RWPE2 (cell line): ENCODE measurements at regions not wholly inside any gene's neighbourhood (a gene's known extent, or its start where the extent isn't known, plus 50 kb on each side); places are given as distances from the start of the nearest gene placed in this dataset.
A peak's percentile ranks its signal among the peaks of the same experiment; 100 is the strongest.

Experiments used
- ATAC-seq: fragments of 200-7000 bp; cut with Tn5 transposase; 3 replicates; pipeline ENCODE4 v1.9.1; 2021; ENCODE audit warnings: low read depth
- DNase-seq: peaks from one replicate; pipeline ENCODE4 v3.0.0-alpha.2; 2020; ENCODE audit warnings: low spot score
- H3K27ac ChIP-seq: fragments of 450-650 bp; 2 replicates; pipeline ENCODE4 v1.5.1; 2017; ENCODE audit warnings: mild to moderate bottlenecking; ENCODE audit not compliant: poor library complexity, severe bottlenecking
- H3K27me3 ChIP-seq: fragments of 250-450 bp; sonication (Bioruptor Pico); 2 replicates; pipeline ENCODE4 v1.5.1; 2021; ENCODE audit warnings: mild to moderate bottlenecking, moderate library complexity; ENCODE audit not compliant: insufficient read depth, poor library complexity, severe bottlenecking
- H3K36me3 ChIP-seq: fragments of 250-450 bp; sonication (Bioruptor Pico); 2 replicates; pipeline ENCODE4 v1.5.1; 2020; ENCODE audit warnings: low read depth, mild to moderate bottlenecking, moderate library complexity
- H3K4me1 ChIP-seq: fragments of 250-450 bp; sonication (Bioruptor Pico); 2 replicates; pipeline ENCODE4 v1.5.1; 2021; ENCODE audit warnings: mild to moderate bottlenecking, moderate library complexity; ENCODE audit not compliant: insufficient read depth, poor library complexity, severe bottlenecking
- H3K4me3 ChIP-seq: fragments of 250-450 bp; sonication (Bioruptor Pico); 2 replicates; pipeline ENCODE4 v1.5.1; 2021; ENCODE audit warnings: mild to moderate bottlenecking, moderate library complexity; ENCODE audit not compliant: severe bottlenecking
- H3K9me3 ChIP-seq: fragments of 250-450 bp; sonication (Bioruptor Pico); 2 replicates; pipeline ENCODE4 v1.5.1; 2021; ENCODE audit warnings: mild to moderate bottlenecking, moderate library complexity; ENCODE audit not compliant: severe bottlenecking
- CTCF ChIP-seq: fragments of 450-650 bp; IDR thresholded peaks from one replicate; pipeline ENCODE4 v1.5.1; 2017; ENCODE audit warnings: mild to moderate bottlenecking, moderate library complexity; ENCODE audit not compliant: poor library complexity, severe bottlenecking

- Histone ChIP-seq H3K27ac (peak overlapping the region; percentile 28), H3K36me3 (no peaks in the 10 kb centered on the region), H3K4me1 (peaks cover 11% of the 10 kb centered on the region), H3K9me3 (no peaks in the 10 kb centered on the region), H3K4me3 (no peak overlapping the region), H3K27me3 (no peaks in the 10 kb centered on the region)
- TF ChIP-seq CTCF: no peak
- DNase-seq (no peak), ATAC-seq (peak; percentile 91)
Measured at GRCh38 chr6:48567016-48567415, 456.0 kb upstream of the PTCHD4 start.

- no peak for ATAC-seq
- Histone ChIP-seq H3K4me3 (no peak overlapping the region), H3K9me3 (no peaks in the 10 kb centered on the region), H3K27me3 (no peaks in the 10 kb centered on the region), H3K36me3 (no peaks in the 10 kb centered on the region), H3K4me1 (peaks cover 13% of the 10 kb centered on the region), H3K27ac (no peak overlapping the region)
- DNase-seq: no peak
- TF ChIP-seq CTCF: no peak
Measured at GRCh38 chr6:48564036-48564820, 453.2 kb upstream of the PTCHD4 start.

- ATAC-seq (no peak), DNase-seq (no peak)
- no peak overlapping the region for H3K4me3 ChIP-seq
- peaks cover 13% of the 10 kb centered on the region for H3K4me1 ChIP-seq
- no peaks in the 10 kb centered on the region for H3K9me3 ChIP-seq
- no peak overlapping the region for H3K27ac ChIP-seq
- no peaks in the 10 kb centered on the region for H3K36me3 ChIP-seq
- H3K27me3 ChIP-seq: no peaks in the 10 kb centered on the region
- TF ChIP-seq CTCF: no peak
Measured at GRCh38 chr6:48563433-48563832, 452.4 kb upstream of the PTCHD4 start.

- Histone ChIP-seq H3K27me3 (no peaks in the 10 kb centered on the region), H3K36me3 (peaks cover 6% of the 10 kb centered on the region; the same call in 1 of the 2 replicates), H3K4me1 (peaks cover 3% of the 10 kb centered on the region), H3K4me3 (no peak overlapping the region), H3K9me3 (no peaks in the 10 kb centered on the region), H3K27ac (no peak overlapping the region)
- TF ChIP-seq CTCF: no peak
- ATAC-seq (peak; percentile 75), DNase-seq (no peak)
Measured at GRCh38 chr6:48560408-48560807, 449.4 kb upstream of the PTCHD4 start.
